ENCODE measurements at regions not wholly inside any gene's neighbourhood (a gene's known extent, or its start where the extent isn't known, plus 50 kb on each side); places are given as distances from the start of the nearest gene placed in this dataset.

DNA sequence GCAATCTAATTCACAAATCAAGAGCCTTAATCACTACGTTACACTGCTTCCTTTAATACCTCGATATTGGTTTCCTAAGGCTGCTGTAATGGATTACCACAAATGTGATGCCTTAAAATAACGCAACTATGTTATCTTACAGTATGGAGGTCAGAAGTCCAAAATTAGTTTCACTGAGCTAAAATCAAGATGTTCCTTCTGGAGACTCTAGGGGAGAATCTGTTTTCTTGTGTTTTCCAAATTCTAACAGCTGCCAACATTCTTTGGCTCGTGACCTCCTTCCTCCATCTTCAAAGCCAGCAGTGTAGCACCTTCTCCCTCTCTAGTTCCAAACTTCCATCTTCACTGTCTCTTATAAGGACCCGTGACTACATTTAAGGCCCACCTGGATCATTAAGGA lies 335.0 kb upstream of the NFIA start:
- no peak overlapping the region for H3K4me2 ChIP-seq
- TF ChIP-seq Cebpa-rat (IDR thresholded peaks at IDR 0.05) = no peak

DNA sequence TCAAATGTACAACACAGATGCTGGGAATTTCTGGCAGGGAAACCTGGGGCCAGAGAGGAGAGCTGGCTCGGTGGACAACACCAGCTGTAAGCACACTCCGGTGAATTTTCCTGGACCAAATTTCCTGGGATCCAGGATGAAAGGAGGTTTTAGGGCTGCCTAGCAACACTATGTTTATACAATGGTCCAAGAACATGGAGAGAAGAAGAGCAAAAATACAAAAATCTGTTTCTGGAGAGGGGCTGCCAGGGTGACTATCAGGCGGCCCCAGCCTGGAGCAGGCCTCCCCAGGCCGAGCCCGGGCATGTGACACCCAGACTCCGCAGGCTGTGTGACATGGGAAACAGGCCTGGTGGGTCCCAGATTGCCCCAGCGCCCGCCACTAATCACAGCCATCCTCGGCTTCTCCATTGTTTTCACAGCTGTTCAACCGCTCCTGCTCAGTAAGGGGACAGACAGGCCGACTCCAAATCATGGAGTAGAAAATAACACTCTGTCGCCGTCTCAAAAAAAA lies 336.0 kb upstream of the NFIA start:
- Histone ChIP-seq H3K9ac (no peak overlapping the region), H3K9me3 (replicated peaks in 1 of 11) (no peaks in the 10 kb centered on the region), H3K27me3 (no peaks in the 10 kb centered on the region), H3K4me3 (no peak overlapping the region), H4K20me1 (no peaks in the 10 kb centered on the region), H3K36me3 (no peaks in the 10 kb centered on the region), H3K27ac (no peak overlapping the region), H3K4me1 (no peaks in the 10 kb centered on the region), H3K4me2 (no peak overlapping the region)
- TF ChIP-seq Cebpa-rat (IDR thresholded peaks at IDR 0.05) = no peak

More for the DNA sequence above, 335.0 kb upstream of the NFIA start:
- H3K4me1 ChIP-seq = no peaks in the 10 kb centered on the region
- no peaks in the 10 kb centered on the region for H3K9me3 ChIP-seq (replicated peaks in 1 of 11)
- no peaks in the 10 kb centered on the region for H4K20me1 ChIP-seq
- H3K36me3 ChIP-seq = no peaks in the 10 kb centered on the region
- H3K27me3 ChIP-seq = no peaks in the 10 kb centered on the region
- no peak overlapping the region for H3K9ac ChIP-seq
- H3K4me3 ChIP-seq = no peak overlapping the region
- H3K27ac ChIP-seq = no peak overlapping the region

DNA sequence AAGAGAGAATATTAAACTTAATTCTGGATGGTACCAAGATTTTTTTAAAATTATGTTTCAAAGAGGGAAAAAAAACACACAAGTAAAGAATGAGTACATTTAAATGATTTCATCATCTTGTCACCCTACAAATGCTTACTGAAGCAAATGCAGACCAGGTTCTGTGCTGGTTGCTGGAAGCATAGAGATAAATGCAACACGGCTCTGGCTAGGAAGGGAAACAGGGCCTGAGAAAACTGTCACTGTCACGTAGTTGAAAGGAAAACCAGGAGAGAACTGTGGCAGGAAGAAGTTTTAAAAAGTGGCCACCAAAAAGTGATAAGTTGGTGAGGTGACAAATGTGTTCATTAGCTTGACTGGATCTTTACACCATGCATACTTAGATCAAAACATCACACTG lies 336.9 kb upstream of the NFIA start:
- H3K27ac ChIP-seq = no peak overlapping the region
- H3K9me3 ChIP-seq (replicated peaks in 1 of 11) = no peaks in the 10 kb centered on the region

DNA sequence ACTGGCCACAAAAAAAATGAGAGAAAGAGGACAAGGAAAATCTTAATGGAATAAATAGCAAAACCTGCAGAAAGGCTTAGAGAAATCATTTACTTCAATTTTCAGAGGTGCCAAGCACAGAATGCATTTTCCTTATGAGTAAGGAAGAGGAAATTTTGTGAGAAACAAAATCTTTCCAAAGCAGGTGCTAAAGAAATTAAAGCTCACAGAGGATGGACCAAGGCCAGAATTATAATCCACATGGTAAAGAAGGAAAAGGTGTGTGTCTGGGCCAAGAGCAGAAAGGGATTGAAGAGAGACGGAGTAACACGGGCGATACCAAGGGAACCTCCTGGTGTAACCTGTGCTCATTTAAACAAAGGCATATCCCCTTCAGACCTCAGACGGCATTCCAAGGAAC lies 340.0 kb upstream of the NFIA start:
- Histone ChIP-seq H3K4me3 (no peak overlapping the region), H3K9me3 (replicated peaks in 1 of 11) (no peaks in the 10 kb centered on the region), H4K20me1 (no peaks in the 10 kb centered on the region), H3K27ac (no peak overlapping the region), H3K36me3 (no peaks in the 10 kb centered on the region), H3K4me1 (no peaks in the 10 kb centered on the region), H3K27me3 (no peaks in the 10 kb centered on the region), H3K4me2 (no peak overlapping the region), H3K9ac (no peak overlapping the region)
- TF ChIP-seq Cebpa-rat (IDR thresholded peaks at IDR 0.05) = no peak

More for the DNA sequence above, 336.9 kb upstream of the NFIA start:
- Histone ChIP-seq H3K4me2 (no peak overlapping the region), H3K27me3 (no peaks in the 10 kb centered on the region), H3K4me1 (no peaks in the 10 kb centered on the region), H3K9ac (no peak overlapping the region), H4K20me1 (no peaks in the 10 kb centered on the region), H3K4me3 (no peak overlapping the region), H3K36me3 (no peaks in the 10 kb centered on the region)
- no peak for TF ChIP-seq Cebpa-rat (IDR thresholded peaks at IDR 0.05)

DNA sequence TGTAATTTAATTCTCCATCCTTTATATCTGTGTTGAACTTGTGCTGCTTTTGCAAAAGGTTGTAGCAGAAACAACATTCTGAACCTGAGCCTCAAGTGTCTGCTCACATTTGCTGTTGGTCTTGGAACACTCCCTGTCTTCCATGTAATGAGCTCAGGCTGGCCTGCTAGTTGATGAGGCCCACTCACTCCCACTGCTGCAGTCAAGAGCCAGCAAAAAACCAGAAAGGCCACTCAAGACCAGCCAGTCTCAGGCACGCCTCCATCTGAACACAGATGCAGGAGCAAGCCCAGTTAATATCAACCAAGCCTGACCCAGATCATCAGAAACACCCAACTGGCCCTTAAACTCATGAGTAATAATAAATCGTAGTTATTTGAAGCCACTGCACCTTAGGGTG lies 342.2 kb upstream of the NFIA start:
- H4K20me1 ChIP-seq = no peaks in the 10 kb centered on the region
- H3K27ac ChIP-seq = no peak overlapping the region
- H3K36me3 ChIP-seq = no peaks in the 10 kb centered on the region
- no peak overlapping the region for H3K4me2 ChIP-seq
- no peaks in the 10 kb centered on the region for H3K9me3 ChIP-seq (replicated peaks in 1 of 11)
- H3K4me3 ChIP-seq = no peak overlapping the region
- H3K4me1 ChIP-seq = no peaks in the 10 kb centered on the region
- no peak for TF ChIP-seq Cebpa-rat (IDR thresholded peaks at IDR 0.05)
- H3K9ac ChIP-seq = no peak overlapping the region
- H3K27me3 ChIP-seq = no peaks in the 10 kb centered on the region

DNA sequence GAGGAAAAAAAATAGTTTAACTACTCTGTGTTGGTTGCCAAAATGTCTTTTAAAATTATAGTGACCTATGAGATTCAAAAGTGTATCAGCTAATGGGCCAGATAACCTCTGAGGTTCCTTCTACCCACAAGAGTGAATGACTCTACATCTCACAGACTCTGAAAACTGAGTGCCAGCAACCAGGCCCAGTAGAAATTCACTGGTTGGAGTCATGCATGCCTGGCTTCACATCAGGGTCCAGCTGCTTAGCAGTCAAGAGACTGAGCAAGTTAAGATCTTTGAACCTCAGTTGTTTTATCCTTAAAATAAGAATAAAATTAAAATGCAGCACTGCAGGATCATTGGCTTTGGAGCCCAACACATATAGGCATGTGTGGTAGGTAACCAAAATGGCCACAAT lies 342.6 kb upstream of the NFIA start:
- H3K4me2 ChIP-seq = no peak overlapping the region
- H3K27ac ChIP-seq = no peak overlapping the region
- TF ChIP-seq Cebpa-rat (IDR thresholded peaks at IDR 0.05) = no peak
- H4K20me1 ChIP-seq = no peaks in the 10 kb centered on the region
- no peaks in the 10 kb centered on the region for H3K9me3 ChIP-seq (replicated peaks in 1 of 11)
- H3K36me3 ChIP-seq = no peaks in the 10 kb centered on the region
- no peaks in the 10 kb centered on the region for H3K4me1 ChIP-seq
- no peaks in the 10 kb centered on the region for H3K27me3 ChIP-seq
- no peak overlapping the region for H3K4me3 ChIP-seq
- H3K9ac ChIP-seq = no peak overlapping the region

DNA sequence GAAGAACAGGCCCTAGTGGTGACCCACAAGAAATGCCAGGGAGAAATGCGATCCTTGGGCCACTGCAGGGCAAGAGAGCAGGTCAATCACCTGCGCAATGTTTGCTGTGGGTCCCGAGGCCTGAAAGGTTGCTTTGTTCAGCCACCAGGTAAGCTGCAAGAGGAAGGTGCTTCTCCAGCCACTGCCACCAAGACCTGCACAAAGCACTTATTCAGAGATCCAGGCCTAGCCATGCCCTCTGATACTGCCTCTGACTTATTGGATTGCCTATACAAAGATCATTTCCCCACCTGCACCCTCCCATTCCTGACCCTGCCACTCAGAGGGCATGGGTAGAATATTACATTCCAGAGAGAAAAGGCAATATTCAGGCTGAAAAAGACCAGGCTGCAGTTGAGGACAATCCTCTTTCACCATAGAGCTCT lies 349.4 kb upstream of the NFIA start:
- Histone ChIP-seq H3K4me2 (no peak overlapping the region), H3K9me3 (replicated peaks in 1 of 11) (peaks cover 0 to 6% (median 0%) of the 10 kb centered on the region in 11 experiments; a peak in 1 of 22 replicates), H3K4me1 (no peaks in the 10 kb centered on the region), H3K27me3 (no peaks in the 10 kb centered on the region), H3K4me3 (no peak overlapping the region), H4K20me1 (no peaks in the 10 kb centered on the region), H3K9ac (no peak overlapping the region), H3K36me3 (no peaks in the 10 kb centered on the region), H3K27ac (no peak overlapping the region)
- TF ChIP-seq Cebpa-rat (IDR thresholded peaks at IDR 0.05) = no peak

DNA sequence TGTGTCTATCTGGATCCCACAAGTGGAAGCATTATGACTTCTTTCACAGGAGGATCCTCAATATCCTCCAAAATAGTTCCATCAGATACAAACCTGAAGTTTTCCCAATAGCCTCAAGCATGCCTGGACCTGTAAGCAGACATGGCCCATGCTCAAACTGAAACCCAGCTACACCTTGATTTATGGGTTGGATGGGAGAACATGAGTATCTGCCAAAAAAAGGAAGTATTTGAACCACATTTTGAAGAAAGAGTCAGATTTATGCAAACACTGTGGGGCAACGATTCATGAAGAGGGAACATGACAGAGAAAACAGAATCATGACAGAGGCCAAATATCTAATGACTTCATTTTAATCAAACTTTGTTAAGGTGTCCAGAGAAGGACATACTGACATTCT lies 351.0 kb upstream of the NFIA start:
- H3K36me3 ChIP-seq = no peaks in the 10 kb centered on the region
- peaks cover 0 to 6% (median 0%) of the 10 kb centered on the region in 11 experiments; a peak in 1 of 22 replicates for H3K9me3 ChIP-seq (replicated peaks in 1 of 11)
- no peak for TF ChIP-seq Cebpa-rat (IDR thresholded peaks at IDR 0.05)
- H3K4me2 ChIP-seq = no peak overlapping the region
- H3K4me3 ChIP-seq = no peak overlapping the region
- no peaks in the 10 kb centered on the region for H3K27me3 ChIP-seq
- no peak overlapping the region for H3K9ac ChIP-seq
- H3K27ac ChIP-seq = no peak overlapping the region
- H4K20me1 ChIP-seq = no peaks in the 10 kb centered on the region
- H3K4me1 ChIP-seq = no peaks in the 10 kb centered on the region

DNA sequence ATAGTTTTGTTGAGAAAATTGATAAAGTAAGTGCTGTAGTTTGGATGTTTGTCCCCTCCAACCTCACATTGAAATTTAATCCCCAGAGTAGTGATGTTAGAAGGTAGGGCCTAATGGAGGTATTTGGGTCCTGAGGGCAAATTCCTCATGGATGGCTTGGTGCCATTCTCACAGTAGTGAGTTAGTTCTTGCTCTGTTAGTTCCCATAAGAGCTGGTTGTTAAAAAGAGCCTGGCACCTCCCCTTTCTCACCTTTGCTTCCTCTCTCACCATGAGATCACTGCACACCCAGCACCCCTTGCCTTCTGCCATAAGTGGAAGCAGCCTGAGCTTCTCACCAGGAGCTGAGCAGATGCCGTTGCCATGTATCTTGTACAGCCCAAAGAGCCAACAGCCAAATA lies 354.8 kb upstream of the NFIA start:
- Histone ChIP-seq H3K4me3 (no peak overlapping the region), H3K9me3 (replicated peaks in 1 of 11) (peaks cover 0 to 6% (median 0%) of the 10 kb centered on the region in 11 experiments; a peak in 1 of 22 replicates), H3K27me3 (no peaks in the 10 kb centered on the region), H3K4me1 (no peaks in the 10 kb centered on the region), H3K36me3 (no peaks in the 10 kb centered on the region), H4K20me1 (no peaks in the 10 kb centered on the region), H3K27ac (no peak overlapping the region), H3K9ac (no peak overlapping the region), H3K4me2 (no peak overlapping the region)
- TF ChIP-seq Cebpa-rat (IDR thresholded peaks at IDR 0.05) = no peak

DNA sequence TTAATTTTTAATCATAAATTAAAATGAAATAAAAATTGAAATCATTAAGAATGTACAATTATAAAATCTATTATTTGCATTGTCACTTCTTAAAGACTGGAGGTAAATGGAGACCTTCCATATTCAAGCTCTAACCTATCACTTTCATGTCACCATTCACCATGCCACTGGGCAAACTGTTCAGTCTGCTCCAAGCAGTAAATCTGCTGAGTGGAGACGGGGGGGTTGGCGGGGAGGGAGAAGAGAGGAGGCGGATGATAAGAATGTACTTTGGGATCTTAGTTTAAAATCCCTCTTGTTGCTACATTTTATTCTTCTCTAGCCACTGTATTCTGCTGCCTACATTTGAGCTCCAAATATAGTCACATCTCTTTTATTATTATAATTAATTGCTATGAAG lies 365.9 kb upstream of the NFIA start:
- Histone ChIP-seq H3K9ac (no peak overlapping the region), H3K27ac (no peak overlapping the region), H3K4me2 (no peak overlapping the region), H3K4me3 (no peak overlapping the region), H4K20me1 (no peaks in the 10 kb centered on the region), H3K27me3 (no peaks in the 10 kb centered on the region), H3K36me3 (no peaks in the 10 kb centered on the region), H3K4me1 (no peaks in the 10 kb centered on the region), H3K9me3 (replicated peaks in 1 of 11) (peaks cover 4 to 7% (median 5%) of the 10 kb centered on the region in 11 experiments; a peak in 21 of 22 replicates)
- TF ChIP-seq Cebpa-rat (IDR thresholded peaks at IDR 0.05) = no peak
